ENCODE measurements at regions not wholly inside any gene's neighbourhood (a gene's known extent, or its start where the extent isn't known, plus 50 kb on each side); places are given as distances from the start of the nearest gene placed in this dataset.

DNA sequence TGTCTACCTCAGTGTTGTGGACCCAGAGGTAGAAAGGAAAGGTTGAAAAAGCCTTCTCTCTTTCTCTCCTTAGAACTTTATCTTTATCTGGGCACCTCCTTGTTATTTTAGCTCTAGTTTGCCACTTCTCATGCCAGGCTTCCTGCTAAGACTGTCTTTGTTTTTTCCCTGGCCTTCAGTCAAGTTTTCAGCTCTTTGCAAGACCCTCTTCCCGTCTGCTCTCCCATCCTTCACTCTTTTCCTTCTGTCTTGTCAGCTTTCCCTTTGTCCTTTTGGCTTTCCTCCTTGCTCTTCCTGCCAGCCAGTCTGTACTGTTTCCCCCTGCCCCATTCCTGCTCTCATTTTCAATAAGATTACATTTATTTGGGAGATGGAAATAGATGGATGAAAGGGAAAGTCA is 86.8 kb upstream of the CCN6 start:
- TF ChIP-seq EZH2 (IDR thresholded peaks at IDR 0.05; ENCODE audit: insufficient read depth, poor library complexity, severe bottlenecking) = no peak
- TF ChIP-seq EZH2phosphoT487 (IDR thresholded peaks at IDR 0.05; ENCODE audit: insufficient read depth, low read depth) = no peak

Measured in GM23248 (cell line).